ENCODE measurements at regions not wholly inside any gene's neighbourhood (a gene's known extent, or its start where the extent isn't known, plus 50 kb on each side); places are given as distances from the start of the nearest gene placed in this dataset.
A peak's percentile ranks its signal among the peaks of the same experiment; 100 is the strongest.

DNA sequence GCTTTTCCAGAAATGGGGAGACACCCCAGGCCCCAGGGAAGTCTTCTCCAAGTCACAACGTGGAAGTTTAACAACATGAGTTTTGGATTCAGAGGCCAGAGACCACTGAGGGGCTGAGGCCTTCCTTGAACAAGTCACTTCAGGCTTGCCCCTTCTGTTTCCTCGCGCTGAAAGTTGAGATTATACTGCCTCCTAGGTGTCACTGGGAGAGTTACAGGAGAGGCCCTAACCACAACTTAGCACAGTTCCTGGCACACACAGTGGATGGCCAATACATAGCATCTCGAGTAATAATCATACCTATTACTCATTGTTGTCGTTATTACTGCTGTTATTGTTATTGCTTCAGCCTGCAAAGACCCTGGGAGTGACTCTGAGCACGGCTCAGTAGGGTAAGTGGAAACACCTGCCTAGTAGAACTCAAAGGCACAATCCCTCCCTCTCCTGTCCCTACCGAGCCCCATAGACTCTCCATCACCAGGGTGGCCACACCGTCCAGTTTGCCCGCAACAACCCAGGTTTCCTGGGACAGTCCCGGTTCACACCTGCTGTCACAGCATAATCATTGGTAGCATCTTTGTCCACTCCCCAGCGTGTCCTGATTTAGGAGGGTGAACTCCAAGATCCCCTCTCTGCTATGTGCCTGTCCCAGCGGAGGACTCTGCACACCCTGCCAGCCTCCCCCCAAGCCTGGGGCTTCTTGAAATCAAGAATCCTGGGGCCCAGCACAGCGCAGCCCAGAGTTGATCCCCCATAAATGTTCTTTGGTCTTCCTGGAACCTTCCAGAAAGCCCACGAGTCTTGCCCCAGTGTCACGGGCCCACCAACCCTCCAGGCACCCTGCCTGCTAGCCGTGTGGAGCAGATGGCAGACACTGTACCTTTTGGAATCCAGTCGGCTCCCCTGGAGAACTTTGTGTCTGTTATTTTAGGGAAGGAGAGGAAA, 85.0 kb downstream of the SYNE3 start:
- TF ChIP-seq, protein P1, sequence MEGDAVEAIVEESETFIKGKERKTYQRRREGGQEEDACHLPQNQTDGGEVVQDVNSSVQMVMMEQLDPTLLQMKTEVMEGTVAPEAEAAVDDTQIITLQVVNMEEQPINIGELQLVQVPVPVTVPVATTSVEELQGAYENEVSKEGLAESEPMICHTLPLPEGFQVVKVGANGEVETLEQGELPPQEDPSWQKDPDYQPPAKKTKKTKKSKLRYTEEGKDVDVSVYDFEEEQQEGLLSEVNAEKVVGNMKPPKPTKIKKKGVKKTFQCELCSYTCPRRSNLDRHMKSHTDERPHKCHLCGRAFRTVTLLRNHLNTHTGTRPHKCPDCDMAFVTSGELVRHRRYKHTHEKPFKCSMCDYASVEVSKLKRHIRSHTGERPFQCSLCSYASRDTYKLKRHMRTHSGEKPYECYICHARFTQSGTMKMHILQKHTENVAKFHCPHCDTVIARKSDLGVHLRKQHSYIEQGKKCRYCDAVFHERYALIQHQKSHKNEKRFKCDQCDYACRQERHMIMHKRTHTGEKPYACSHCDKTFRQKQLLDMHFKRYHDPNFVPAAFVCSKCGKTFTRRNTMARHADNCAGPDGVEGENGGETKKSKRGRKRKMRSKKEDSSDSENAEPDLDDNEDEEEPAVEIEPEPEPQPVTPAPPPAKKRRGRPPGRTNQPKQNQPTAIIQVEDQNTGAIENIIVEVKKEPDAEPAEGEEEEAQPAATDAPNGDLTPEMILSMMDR (conservative IDR thresholded peaks at IDR 0.05 in 1 of 2, IDR thresholded peaks at IDR 0.05 in 1 of 2; ENCODE audit: extremely low read depth in 1 of 2, insufficient read depth in 1 of 2, low read depth in 1 of 2, low read length in 2 of 2) = peak; percentile 61
- no peak for TF ChIP-seq EZH2 (IDR thresholded peaks at IDR 0.05; ENCODE audit: borderline replicate concordance, low read length)
